HCT116 (cell line): ENCODE measurements at regions not wholly inside any gene's neighbourhood (a gene's known extent, or its start where the extent isn't known, plus 50 kb on each side); places are given as distances from the start of the nearest gene placed in this dataset.

Experiments
- POLR2A ChIP-seq: IDR thresholded peaks from 2 replicates; pipeline ENCODE4 v1.7.0; 2011; ENCODE audit warnings: borderline replicate concordance; ENCODE audit not compliant: insufficient read depth, insufficient read length; ENCODE audit errors: extremely low read depth
- TF ChIP-seq, protein P1 (sequence below), 3 experiments: fragments of 200-600 bp in 1 of 3; sonication (generic) in 1 of 3; IDR thresholded peaks in 2 of 3; conservative IDR thresholded peaks in 1 of 3; 2 replicates each; pipeline ENCODE4 v1.5.1; 2012 to 2017; ENCODE audit warnings: low read depth in 2 of 3, low read length in 2 of 3, antibody characterized with exemption in 1 of 3, borderline replicate concordance in 1 of 3, control low read depth in 1 of 3, mild to moderate bottlenecking in 1 of 3, mixed read lengths in 1 of 3, mixed run types in 1 of 3, moderate library complexity in 1 of 3; ENCODE audit not compliant: insufficient read depth in 1 of 3

DNA sequence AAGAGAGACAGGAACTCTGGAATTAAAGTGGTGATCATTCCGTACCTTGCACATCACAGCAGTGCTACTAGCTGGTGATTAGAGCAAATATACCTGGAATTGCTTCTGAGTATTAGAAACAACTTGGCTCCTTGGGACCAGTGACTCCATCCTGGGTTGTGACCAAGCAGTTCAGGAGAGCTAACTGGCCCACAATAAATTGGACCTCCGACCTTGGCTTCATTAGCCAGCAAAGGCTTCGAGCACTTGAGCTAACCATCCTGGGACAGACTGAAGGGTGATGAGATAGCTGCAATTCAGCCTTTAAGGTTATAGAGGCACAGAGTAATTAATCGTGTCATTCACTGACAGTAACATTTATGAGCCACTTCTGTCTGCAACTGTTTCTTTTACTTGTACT, 287.8 kb downstream of the INHBA start:
- TF ChIP-seq POLR2A = no peak
- TF ChIP-seq, protein P1, sequence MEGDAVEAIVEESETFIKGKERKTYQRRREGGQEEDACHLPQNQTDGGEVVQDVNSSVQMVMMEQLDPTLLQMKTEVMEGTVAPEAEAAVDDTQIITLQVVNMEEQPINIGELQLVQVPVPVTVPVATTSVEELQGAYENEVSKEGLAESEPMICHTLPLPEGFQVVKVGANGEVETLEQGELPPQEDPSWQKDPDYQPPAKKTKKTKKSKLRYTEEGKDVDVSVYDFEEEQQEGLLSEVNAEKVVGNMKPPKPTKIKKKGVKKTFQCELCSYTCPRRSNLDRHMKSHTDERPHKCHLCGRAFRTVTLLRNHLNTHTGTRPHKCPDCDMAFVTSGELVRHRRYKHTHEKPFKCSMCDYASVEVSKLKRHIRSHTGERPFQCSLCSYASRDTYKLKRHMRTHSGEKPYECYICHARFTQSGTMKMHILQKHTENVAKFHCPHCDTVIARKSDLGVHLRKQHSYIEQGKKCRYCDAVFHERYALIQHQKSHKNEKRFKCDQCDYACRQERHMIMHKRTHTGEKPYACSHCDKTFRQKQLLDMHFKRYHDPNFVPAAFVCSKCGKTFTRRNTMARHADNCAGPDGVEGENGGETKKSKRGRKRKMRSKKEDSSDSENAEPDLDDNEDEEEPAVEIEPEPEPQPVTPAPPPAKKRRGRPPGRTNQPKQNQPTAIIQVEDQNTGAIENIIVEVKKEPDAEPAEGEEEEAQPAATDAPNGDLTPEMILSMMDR (IDR thresholded peaks at IDR 0.05 in 2 of 3, conservative IDR thresholded peaks at IDR 0.05 in 1 of 3; ENCODE audit: borderline replicate concordance in 1 of 3, insufficient read depth in 1 of 3, low read depth in 2 of 3, low read length in 2 of 3) = no peak
